Esophagus squamous epithelium (tissue), 5 donors: ENCODE measurements at regions not wholly inside any gene's neighbourhood (a gene's known extent, or its start where the extent isn't known, plus 50 kb on each side); places are given as distances from the start of the nearest gene placed in this dataset.
"Not testable (repeated sequence)": the region's sequence is repeated elsewhere in the genome, so short reads cannot be mapped to it uniquely, and the experiment has no call there.

ENCODE experiments used
- DNase-seq: peaks from one replicate; lab custom pipeline; 2025; lab: John Stamatoyannopoulos, UW
- H3K27ac ChIP-seq, 4 donors: fragments of 200-600 bp; sonication (generic); one replicate each; pipeline ENCODE4 v1.5.1; 2016 to 2019; ENCODE audit warnings: mild to moderate bottlenecking in 1 of 4
- H3K27me3 ChIP-seq, 4 donors: fragments of 200-600 bp; sonication (generic); 1 replicate in 3 of 4; 2 replicates in 1 of 4; pipeline versions ENCODE4 v1.5.1 to v1.6.0; 2017 to 2021; ENCODE audit warnings: antibody characterized with exemption in 1 of 4
- H3K36me3 ChIP-seq, 3 donors: fragments of 200-600 bp; sonication (generic); one replicate each; pipeline ENCODE4 v1.5.1; 2016 to 2019
- H3K4me1 ChIP-seq, 3 donors: fragments of 200-600 bp; sonication (generic); one replicate each; pipeline ENCODE4 v1.5.1; 2017 to 2019
- H3K4me3 ChIP-seq, 4 donors: fragments of 200-600 bp; sonication (generic); 1 replicate in 3 of 4; 2 replicates in 1 of 4; pipeline ENCODE4 v1.5.1; 2016 to 2019; ENCODE audit warnings: mild to moderate bottlenecking in 2 of 4, moderate library complexity in 1 of 4
- H3K9me3 ChIP-seq, 3 donors: fragments of 200-600 bp; sonication (generic); one replicate each; pipeline ENCODE4 v1.5.1; 2016 to 2019
- POLR2A ChIP-seq, 4 donors: fragments of 450-650 bp; IDR thresholded peaks; one replicate each; pipeline ENCODE4 v1.6.1; 2017; ENCODE audit warnings: antibody characterized with exemption in 4 of 4, mild to moderate bottlenecking in 4 of 4, moderate library complexity in 3 of 4
- WGBS, 2 donors: methylation state at CpG; one replicate each; pipeline ENCODE4 v1.1.5; 2018; 5-methylcytosine and 5-hydroxymethylcytosine counted together
- intact Hi-C: fragments of 100-400 bp; cut with DNase I; formaldehyde crosslinking; loops from one replicate; pipeline ENCODE4 v1.15.0; 2022
- TF ChIP-seq, protein P1 (sequence below), 6 experiments: fragments of 450-650 bp in 4 of 6; fragments of 200-600 bp in 2 of 6; sonication (generic) in 2 of 6; IDR thresholded peaks; one replicate each; pipeline ENCODE4 v1.5.1; 2016 to 2019; ENCODE audit warnings: antibody characterized with exemption in 6 of 6, mild to moderate bottlenecking in 4 of 6, moderate library complexity in 4 of 6
- donor health status: DM: yes; HTN: yes; CAD: no.

DNA sequence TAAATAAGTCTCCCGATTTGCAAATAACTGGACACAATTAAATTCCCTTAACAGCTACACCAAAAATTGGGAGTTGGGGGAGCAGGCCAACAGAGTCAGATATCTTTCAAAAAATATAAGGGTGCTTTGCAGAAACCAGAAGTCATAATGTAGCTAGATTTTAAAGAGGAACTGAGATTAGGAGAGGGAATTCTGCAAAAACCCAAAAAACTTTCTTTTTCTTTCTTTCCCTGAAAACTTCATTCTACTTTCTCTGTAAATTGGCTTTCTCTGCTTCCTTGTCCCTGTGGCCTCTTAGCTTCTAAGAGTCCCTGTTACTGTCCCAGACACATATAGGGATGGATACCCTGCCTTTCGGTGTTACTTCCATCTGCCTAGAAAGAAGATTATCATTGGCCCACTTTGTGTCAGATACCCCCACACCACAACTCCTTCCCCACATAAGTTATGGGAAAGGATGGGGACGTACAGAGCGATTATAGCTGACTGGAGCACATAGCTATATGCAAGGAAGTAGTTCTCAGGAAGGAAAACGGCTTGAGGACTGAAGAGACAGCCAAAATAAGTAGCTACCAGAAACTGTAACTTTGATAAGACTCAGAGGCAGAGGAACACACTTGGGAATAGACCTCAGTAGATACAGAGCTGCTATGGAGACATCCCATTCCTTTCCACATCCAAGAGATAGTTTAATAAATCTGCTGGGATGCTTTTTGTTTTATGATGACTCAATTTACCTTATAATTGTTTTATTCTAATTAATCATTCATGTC, 129.1 kb upstream of the TGFBR2 start:
- no peak overlapping the region for H3K4me3 ChIP-seq
- intact Hi-C loops, result no loop called here
- peak overlapping the region in 1 of 4 donors; percentile 29 for H3K27ac ChIP-seq
- no peaks in the 10 kb centered on the region for H3K36me3 ChIP-seq
- H3K4me1 ChIP-seq, result peaks cover 0 to 30% (median 29%) of the 10 kb centered on the region in 3 donors
- TF ChIP-seq, protein P1, sequence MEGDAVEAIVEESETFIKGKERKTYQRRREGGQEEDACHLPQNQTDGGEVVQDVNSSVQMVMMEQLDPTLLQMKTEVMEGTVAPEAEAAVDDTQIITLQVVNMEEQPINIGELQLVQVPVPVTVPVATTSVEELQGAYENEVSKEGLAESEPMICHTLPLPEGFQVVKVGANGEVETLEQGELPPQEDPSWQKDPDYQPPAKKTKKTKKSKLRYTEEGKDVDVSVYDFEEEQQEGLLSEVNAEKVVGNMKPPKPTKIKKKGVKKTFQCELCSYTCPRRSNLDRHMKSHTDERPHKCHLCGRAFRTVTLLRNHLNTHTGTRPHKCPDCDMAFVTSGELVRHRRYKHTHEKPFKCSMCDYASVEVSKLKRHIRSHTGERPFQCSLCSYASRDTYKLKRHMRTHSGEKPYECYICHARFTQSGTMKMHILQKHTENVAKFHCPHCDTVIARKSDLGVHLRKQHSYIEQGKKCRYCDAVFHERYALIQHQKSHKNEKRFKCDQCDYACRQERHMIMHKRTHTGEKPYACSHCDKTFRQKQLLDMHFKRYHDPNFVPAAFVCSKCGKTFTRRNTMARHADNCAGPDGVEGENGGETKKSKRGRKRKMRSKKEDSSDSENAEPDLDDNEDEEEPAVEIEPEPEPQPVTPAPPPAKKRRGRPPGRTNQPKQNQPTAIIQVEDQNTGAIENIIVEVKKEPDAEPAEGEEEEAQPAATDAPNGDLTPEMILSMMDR (IDR thresholded peaks at IDR 0.05), result no peak
- no peak for TF ChIP-seq POLR2A (IDR thresholded peaks at IDR 0.05)
- WGBS, 2 donors, result 68 to 72% methylated on average over 4 to 5 of the region's 5 CpGs
- peaks cover 0 to 23% (median 0%) of the 10 kb centered on the region in 4 donors for H3K27me3 ChIP-seq
- DNase-seq, result no peak
- H3K9me3 ChIP-seq, result no peaks in the 10 kb centered on the region

DNA sequence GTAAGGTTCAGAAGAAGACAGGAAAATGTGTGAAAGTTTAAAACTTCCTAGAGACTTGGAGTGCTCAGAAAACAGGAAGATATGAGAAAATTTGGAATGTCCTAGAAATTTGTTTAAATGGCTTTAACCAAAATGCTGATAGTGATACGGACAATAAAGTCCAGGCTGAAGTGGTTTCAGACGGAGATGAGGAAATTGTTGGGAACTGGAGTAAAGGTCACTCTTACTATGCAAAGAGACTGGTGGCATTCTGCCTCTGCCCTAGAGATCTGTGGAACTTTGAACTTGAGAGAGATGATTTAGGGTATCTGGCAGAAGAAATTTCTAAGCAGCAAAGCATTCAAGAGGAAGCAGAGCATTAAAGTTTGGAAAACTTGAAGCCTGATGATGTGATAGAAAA, 126.7 kb upstream of the TGFBR2 start:
- H3K4me1 ChIP-seq, result peaks cover 0 to 23% (median 15%) of the 10 kb centered on the region in 3 donors
- DNase-seq, H3K27ac ChIP-seq, H3K4me3 ChIP-seq, intact Hi-C loops, H3K36me3 ChIP-seq, H3K9me3 ChIP-seq: not testable (repeated sequence)
- peaks cover 0 to 16% (median 0%) of the 10 kb centered on the region in 4 donors for H3K27me3 ChIP-seq
- WGBS, 2 donors, result 49 to 59% methylated on average over 2 of the region's 2 CpGs

DNA sequence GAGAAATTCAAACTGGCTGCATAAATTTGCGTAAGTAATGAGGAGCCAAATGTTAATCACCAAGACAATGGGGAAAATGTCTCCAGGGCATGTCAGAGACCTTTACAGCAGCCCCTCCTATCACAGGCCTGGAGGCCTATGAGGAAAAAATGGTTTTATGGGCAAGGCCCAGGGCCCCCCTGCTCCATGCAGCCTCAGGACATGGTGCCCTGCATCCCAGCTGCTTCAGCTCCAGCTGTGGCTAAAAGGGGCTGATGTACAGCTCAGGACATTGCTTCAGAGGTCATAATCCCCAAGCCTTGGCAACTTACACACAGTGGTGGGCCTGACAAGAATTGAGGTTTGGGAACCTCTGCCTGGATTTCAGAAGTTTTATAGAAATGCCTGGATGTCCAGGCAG, 126.2 kb upstream of the TGFBR2 start:
- Histone ChIP-seq H3K4me1 (peaks cover 0 to 18% (median 11%) of the 10 kb centered on the region in 3 donors), H3K27me3 (peaks cover 0 to 16% (median 0%) of the 10 kb centered on the region in 4 donors)
- H3K36me3 ChIP-seq, H3K27ac ChIP-seq, H3K4me3 ChIP-seq, intact Hi-C loops, DNase-seq, H3K9me3 ChIP-seq: not testable (repeated sequence)
- 86 to 100% methylated on average over 1 of the region's 1 CpG for WGBS, 2 donors

DNA sequence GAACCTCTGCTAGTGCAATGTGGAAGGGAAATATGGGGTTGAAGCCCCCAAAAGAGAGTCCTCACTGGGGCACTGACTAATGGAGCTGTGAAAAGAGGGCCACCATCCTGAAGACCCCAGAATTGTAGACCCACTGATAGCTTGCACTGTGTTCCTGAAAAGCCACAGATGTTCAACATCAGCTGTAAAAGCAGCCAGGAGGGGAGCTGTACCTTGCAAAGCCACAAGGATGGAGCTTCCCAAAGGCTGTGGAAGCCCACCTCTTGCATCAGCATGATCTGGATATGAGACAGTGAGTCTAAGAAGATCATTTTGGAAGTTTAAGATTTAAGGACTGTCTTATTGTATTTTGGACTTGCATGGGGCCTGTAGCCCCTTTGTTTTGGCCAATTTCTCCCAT, 125.8 kb upstream of the TGFBR2 start:
- TF ChIP-seq, protein P1 (IDR thresholded peaks at IDR 0.05), result no peak
- TF ChIP-seq POLR2A (IDR thresholded peaks at IDR 0.05), result no peak
- Histone ChIP-seq H3K27me3 (peaks cover 0 to 16% (median 0%) of the 10 kb centered on the region in 4 donors), H3K27ac (no peak overlapping the region), H3K36me3 (no peaks in the 10 kb centered on the region), H3K4me1 (peaks cover 0 to 14% (median 10%) of the 10 kb centered on the region in 3 donors), H3K4me3 (no peak overlapping the region), H3K9me3 (no peaks in the 10 kb centered on the region)
- intact Hi-C loops, result no loop called here
- no peak for DNase-seq

DNA sequence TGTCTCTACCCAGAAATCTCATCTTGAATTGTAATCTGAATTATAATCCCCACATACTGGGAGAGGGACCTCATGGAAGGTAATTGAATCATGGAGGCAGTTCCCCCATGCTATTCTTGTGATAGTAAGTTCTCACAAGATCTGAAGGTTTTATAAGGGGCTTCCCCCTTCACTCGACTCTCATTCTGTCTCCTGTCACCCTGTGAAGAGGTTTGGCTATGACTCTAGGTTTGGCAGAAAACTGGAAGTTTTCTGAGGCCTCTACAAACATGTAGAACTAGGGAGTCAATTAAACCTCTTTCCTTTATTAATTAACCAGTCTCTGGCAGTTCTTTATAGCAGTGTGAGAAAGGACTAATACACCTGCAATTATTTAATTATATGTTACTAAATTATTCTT, 125.2 kb upstream of the TGFBR2 start:
- WGBS, 2 donors, result 78% methylated on average over 1 of the region's 1 CpG
- TF ChIP-seq, protein P1 (IDR thresholded peaks at IDR 0.05), result no peak
- TF ChIP-seq POLR2A (IDR thresholded peaks at IDR 0.05), result no peak
- no peak overlapping the region for H3K4me3 ChIP-seq
- H3K9me3 ChIP-seq, result no peaks in the 10 kb centered on the region
- DNase-seq, result no peak
- peaks cover 0 to 16% (median 0%) of the 10 kb centered on the region in 4 donors for H3K27me3 ChIP-seq
- intact Hi-C loops, result no loop called here
- no peaks in the 10 kb centered on the region for H3K36me3 ChIP-seq
- peaks cover 0 to 8% (median 6%) of the 10 kb centered on the region in 3 donors for H3K4me1 ChIP-seq
- H3K27ac ChIP-seq, result no peak overlapping the region

DNA sequence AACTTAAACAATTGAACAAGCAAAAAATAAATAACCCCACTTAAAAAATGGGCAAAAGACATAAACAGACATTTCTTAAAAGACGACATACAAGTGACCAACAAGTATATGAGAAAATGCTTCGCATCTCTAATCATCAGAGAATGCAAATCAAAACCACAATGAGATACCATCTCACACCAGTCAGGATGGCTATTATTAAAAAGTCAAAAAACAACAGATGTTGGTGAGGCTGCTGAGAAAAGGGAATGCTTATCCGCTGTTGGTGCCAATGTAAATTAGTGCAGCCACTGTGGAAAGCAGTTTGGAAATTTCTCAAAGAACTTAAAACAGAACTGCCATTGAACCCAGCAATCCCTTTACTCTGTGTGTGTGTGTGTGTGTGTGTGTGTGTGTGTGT, 122.2 kb upstream of the TGFBR2 start:
- H3K27me3 ChIP-seq, result peaks cover 0 to 19% (median 0%) of the 10 kb centered on the region in 4 donors
- 86 to 93% methylated on average over 3 of the region's 3 CpGs for WGBS, 2 donors
- H3K27ac ChIP-seq, intact Hi-C loops, DNase-seq, H3K4me3 ChIP-seq, H3K4me1 ChIP-seq, H3K36me3 ChIP-seq, H3K9me3 ChIP-seq: not testable (repeated sequence)
